ENCODE measurements at regions not wholly inside any gene's neighbourhood (a gene's known extent, or its start where the extent isn't known, plus 50 kb on each side); places are given as distances from the start of the nearest gene placed in this dataset.

GRCh38 chr10:23820792-23821191, 381.9 kb downstream of the OTUD1 start (continued):
- TF ChIP-seq NANOG (IDR thresholded peaks at IDR 0.05; ENCODE audit: insufficient read depth, low read depth, low read length, poor library complexity, severe bottlenecking) (no peak), POLR2AphosphoS5 (IDR thresholded peaks at IDR 0.05; ENCODE audit: low read depth, low read length) (no peak), HDAC2 (IDR thresholded peaks at IDR 0.05; ENCODE audit: borderline replicate concordance in 1 of 2, low read depth in 2 of 2, low read length in 2 of 2) (no peak)
